Frontal cortex (tissue), 3 donors: ENCODE measurements at regions not wholly inside any gene's neighbourhood (a gene's known extent, or its start where the extent isn't known, plus 50 kb on each side); places are given as distances from the start of the nearest gene placed in this dataset.

Source experiments
- DNase-seq, 2 donors: peaks; one replicate each; pipeline ENCODE4 v3.0.0; 2012; ENCODE audit warnings: low spot score in 2 of 2
- FAIRE-seq: peaks from 2 replicates; lab custom pipeline; 2012; peaks lifted over from hg19 to GRCh38; lab: Jason Lieb, UNC
- donor health status: control.
- donor health status: control.
- donor health status: control.

- DNase-seq (no peak), FAIRE-seq (no peak)
These were observed 163.6 kb upstream of the IRX2 start for GRCh38 chr5:2914981-2915484.

- FAIRE-seq (no peak), DNase-seq (no peak)
These were observed 162.7 kb upstream of the IRX2 start for GRCh38 chr5:2914022-2914661.

GRCh38 chr5:2913281-2913680, 161.8 kb upstream of the IRX2 start:
- DNase-seq = no peak
- FAIRE-seq = no peak

GRCh38 chr5:2912741-2913140, 161.3 kb upstream of the IRX2 start:
- DNase-seq = no peak
- FAIRE-seq = no peak

- DNase-seq = no peak
- no peak for FAIRE-seq
These were observed 159.1 kb upstream of the IRX2 start for GRCh38 chr5:2910401-2911175.

GRCh38 chr5:2909035-2909434, 157.6 kb upstream of the IRX2 start:
- DNase-seq = no peak

GRCh38 chr5:2908086-2908485, 156.6 kb upstream of the IRX2 start:
- FAIRE-seq = no peak
- no peak for DNase-seq

More at GRCh38 chr5:2909035-2909434, 157.6 kb upstream of the IRX2 start:
- FAIRE-seq = no peak

GRCh38 chr5:2906302-2907090, 155.0 kb upstream of the IRX2 start:
- FAIRE-seq = no peak
- DNase-seq = no peak

- FAIRE-seq (no peak), DNase-seq (no peak)
These were observed 154.3 kb upstream of the IRX2 start for GRCh38 chr5:2905741-2906140.

- no peak for DNase-seq
- no peak for FAIRE-seq
These were observed 153.5 kb upstream of the IRX2 start for GRCh38 chr5:2904956-2905355.

- no peak for FAIRE-seq
These were observed 152.9 kb upstream of the IRX2 start for GRCh38 chr5:2904399-2904798.

GRCh38 chr5:2903451-2904395, 152.2 kb upstream of the IRX2 start:
- FAIRE-seq = no peak
- no peak for DNase-seq

More at GRCh38 chr5:2904399-2904798, 152.9 kb upstream of the IRX2 start:
- no peak for DNase-seq

- no peak for FAIRE-seq
- no peak for DNase-seq
These were observed 151.3 kb upstream of the IRX2 start for GRCh38 chr5:2902742-2903297.

- DNase-seq (no peak), FAIRE-seq (no peak)
These were observed 150.7 kb upstream of the IRX2 start for GRCh38 chr5:2902186-2902585.

- DNase-seq = no peak
- no peak for FAIRE-seq
These were observed 150.0 kb upstream of the IRX2 start for GRCh38 chr5:2901511-2901910.

GRCh38 chr5:2901096-2901495, 149.6 kb upstream of the IRX2 start:
- FAIRE-seq = no peak
- no peak for DNase-seq

GRCh38 chr5:2900360-2900759, 148.9 kb upstream of the IRX2 start:
- FAIRE-seq = no peak
- no peak for DNase-seq

GRCh38 chr5:2899311-2899710, 147.8 kb upstream of the IRX2 start:
- DNase-seq (no peak), FAIRE-seq (no peak)

GRCh38 chr5:2898661-2899060, 147.2 kb upstream of the IRX2 start:
- FAIRE-seq = no peak

More at GRCh38 chr5:2898661-2899060, 147.2 kb upstream of the IRX2 start:
- DNase-seq = no peak
